ENCODE measurements at regions not wholly inside any gene's neighbourhood (a gene's known extent, or its start where the extent isn't known, plus 50 kb on each side); places are given as distances from the start of the nearest gene placed in this dataset.

DNA sequence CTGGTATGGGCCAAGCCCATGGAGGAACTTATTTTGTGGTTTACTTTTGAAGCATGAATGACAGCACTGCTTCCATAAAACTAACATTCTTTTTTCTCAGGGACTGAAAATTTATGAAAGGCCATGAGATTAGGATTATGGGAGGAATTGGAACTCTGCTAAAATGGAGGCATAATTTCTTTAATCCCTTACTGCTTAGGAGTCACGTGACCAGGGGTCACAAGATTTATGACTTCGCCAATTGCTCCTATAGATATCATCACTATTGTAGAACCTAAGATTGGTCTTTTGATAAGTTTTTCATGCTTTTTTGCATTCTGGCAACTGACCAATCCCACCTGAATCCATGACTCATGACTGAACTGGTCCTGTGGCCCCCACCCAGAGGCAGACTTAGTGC is 495.7 kb upstream of the VRK2 start:
- ChIA-PET CTCF (no interaction called here), POLR2A (no interaction called here)
- BruUV-seq (replicated peaks): no TSS peak
- DNase-seq (ENCODE audit: low read depth, low spot score) (no peak), ATAC-seq (no peak)
- intact Hi-C loops (cut with micrococcal nuclease; ENCODE audit: unreplicated experiment): no loop called here
- Histone ChIP-seq H3K27ac (ENCODE audit: low read length) (no peak overlapping the region), H3K27me3 (ENCODE audit: control insufficient read depth, insufficient read depth, low read length) (no peaks in the 10 kb centered on the region), H3K4me3 (ENCODE audit: low read depth in 2 of 2, low read length in 2 of 2) (no peak overlapping the region), H3K36me3 (ENCODE audit: control insufficient read depth, insufficient read depth, low read length) (no peaks in the 10 kb centered on the region), H3K9me3 (ENCODE audit: control insufficient read depth, insufficient read depth, low read depth, low read length) (no peaks in the 10 kb centered on the region), H3K4me1 (ENCODE audit: control insufficient read depth, insufficient read depth, low read length) (no peaks in the 10 kb centered on the region)
- in situ Hi-C loops (cut with HindIII; ENCODE audit: low pct_unique_long_range_greater_than_20kb, low sequenced_read_pairs): no loop called here
- TF ChIP-seq, protein P1, sequence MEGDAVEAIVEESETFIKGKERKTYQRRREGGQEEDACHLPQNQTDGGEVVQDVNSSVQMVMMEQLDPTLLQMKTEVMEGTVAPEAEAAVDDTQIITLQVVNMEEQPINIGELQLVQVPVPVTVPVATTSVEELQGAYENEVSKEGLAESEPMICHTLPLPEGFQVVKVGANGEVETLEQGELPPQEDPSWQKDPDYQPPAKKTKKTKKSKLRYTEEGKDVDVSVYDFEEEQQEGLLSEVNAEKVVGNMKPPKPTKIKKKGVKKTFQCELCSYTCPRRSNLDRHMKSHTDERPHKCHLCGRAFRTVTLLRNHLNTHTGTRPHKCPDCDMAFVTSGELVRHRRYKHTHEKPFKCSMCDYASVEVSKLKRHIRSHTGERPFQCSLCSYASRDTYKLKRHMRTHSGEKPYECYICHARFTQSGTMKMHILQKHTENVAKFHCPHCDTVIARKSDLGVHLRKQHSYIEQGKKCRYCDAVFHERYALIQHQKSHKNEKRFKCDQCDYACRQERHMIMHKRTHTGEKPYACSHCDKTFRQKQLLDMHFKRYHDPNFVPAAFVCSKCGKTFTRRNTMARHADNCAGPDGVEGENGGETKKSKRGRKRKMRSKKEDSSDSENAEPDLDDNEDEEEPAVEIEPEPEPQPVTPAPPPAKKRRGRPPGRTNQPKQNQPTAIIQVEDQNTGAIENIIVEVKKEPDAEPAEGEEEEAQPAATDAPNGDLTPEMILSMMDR (IDR thresholded peaks at IDR 0.05): no peak
- TF ChIP-seq TCF7L2 (IDR thresholded peaks at IDR 0.05; ENCODE audit: low read depth, low read length) (no peak), SIN3A (IDR thresholded peaks at IDR 0.05; ENCODE audit: borderline replicate concordance, insufficient read depth, low read depth, low read length) (no peak), POLR2AphosphoS5 (IDR thresholded peaks at IDR 0.05; ENCODE audit: low read depth, low read length) (no peak)
- TF ChIP-seq, protein P2, sequence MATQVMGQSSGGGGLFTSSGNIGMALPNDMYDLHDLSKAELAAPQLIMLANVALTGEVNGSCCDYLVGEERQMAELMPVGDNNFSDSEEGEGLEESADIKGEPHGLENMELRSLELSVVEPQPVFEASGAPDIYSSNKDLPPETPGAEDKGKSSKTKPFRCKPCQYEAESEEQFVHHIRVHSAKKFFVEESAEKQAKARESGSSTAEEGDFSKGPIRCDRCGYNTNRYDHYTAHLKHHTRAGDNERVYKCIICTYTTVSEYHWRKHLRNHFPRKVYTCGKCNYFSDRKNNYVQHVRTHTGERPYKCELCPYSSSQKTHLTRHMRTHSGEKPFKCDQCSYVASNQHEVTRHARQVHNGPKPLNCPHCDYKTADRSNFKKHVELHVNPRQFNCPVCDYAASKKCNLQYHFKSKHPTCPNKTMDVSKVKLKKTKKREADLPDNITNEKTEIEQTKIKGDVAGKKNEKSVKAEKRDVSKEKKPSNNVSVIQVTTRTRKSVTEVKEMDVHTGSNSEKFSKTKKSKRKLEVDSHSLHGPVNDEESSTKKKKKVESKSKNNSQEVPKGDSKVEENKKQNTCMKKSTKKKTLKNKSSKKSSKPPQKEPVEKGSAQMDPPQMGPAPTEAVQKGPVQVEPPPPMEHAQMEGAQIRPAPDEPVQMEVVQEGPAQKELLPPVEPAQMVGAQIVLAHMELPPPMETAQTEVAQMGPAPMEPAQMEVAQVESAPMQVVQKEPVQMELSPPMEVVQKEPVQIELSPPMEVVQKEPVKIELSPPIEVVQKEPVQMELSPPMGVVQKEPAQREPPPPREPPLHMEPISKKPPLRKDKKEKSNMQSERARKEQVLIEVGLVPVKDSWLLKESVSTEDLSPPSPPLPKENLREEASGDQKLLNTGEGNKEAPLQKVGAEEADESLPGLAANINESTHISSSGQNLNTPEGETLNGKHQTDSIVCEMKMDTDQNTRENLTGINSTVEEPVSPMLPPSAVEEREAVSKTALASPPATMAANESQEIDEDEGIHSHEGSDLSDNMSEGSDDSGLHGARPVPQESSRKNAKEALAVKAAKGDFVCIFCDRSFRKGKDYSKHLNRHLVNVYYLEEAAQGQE (IDR thresholded peaks at IDR 0.05; ENCODE audit: insufficient read depth in 1 of 2, low read depth in 2 of 2, low read length in 1 of 2): no peak

DNA sequence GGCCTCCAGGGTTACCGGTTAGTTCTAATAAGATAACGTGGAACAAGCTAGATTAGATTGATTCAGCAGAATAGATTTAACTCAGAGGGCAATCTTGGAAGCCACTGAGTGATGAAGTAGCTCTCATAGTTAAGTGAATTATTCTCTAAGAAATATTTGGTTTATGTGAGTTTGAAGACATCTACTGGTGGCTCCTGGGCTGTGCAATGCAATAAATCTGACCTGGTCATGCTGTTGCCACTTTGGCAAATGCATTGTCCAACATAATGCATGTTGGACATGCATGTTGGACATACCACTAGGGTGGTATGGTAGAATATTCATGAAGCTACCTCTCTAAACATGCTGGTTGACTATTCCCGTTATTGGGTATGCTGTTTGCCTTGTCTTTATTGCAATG is 493.7 kb upstream of the VRK2 start:
- Histone ChIP-seq H3K27ac (ENCODE audit: low read length) (no peak overlapping the region), H3K27me3 (ENCODE audit: control insufficient read depth, insufficient read depth, low read length) (no peaks in the 10 kb centered on the region), H3K36me3 (ENCODE audit: control insufficient read depth, insufficient read depth, low read length) (no peaks in the 10 kb centered on the region), H3K9me3 (ENCODE audit: control insufficient read depth, insufficient read depth, low read depth, low read length) (no peaks in the 10 kb centered on the region), H3K4me1 (ENCODE audit: control insufficient read depth, insufficient read depth, low read length) (no peaks in the 10 kb centered on the region), H3K4me3 (ENCODE audit: low read depth in 2 of 2, low read length in 2 of 2) (no peak overlapping the region)
- intact Hi-C loops (cut with micrococcal nuclease; ENCODE audit: unreplicated experiment) (no loop called here), in situ Hi-C loops (cut with HindIII; ENCODE audit: low pct_unique_long_range_greater_than_20kb, low sequenced_read_pairs) (no loop called here)
- ATAC-seq: no peak
- BruUV-seq (replicated peaks): no TSS peak
- ChIA-PET POLR2A (no interaction called here), CTCF (no interaction called here)
- no peak for DNase-seq (ENCODE audit: low read depth, low spot score)
- TF ChIP-seq SIN3A (IDR thresholded peaks at IDR 0.05; ENCODE audit: borderline replicate concordance, insufficient read depth, low read depth, low read length) (no peak), POLR2AphosphoS5 (IDR thresholded peaks at IDR 0.05; ENCODE audit: low read depth, low read length) (no peak), TCF7L2 (IDR thresholded peaks at IDR 0.05; ENCODE audit: low read depth, low read length) (no peak)
- TF ChIP-seq, protein P1 (IDR thresholded peaks at IDR 0.05): no peak; the same call in 1 of the 2 replicates
- TF ChIP-seq, protein P2 (IDR thresholded peaks at IDR 0.05; ENCODE audit: insufficient read depth in 1 of 2, low read depth in 2 of 2, low read length in 1 of 2): no peak

Data from Panc1 (cell line).